HG02870 (cell line): ENCODE measurements at regions not wholly inside any gene's neighbourhood (a gene's known extent, or its start where the extent isn't known, plus 50 kb on each side); places are given as distances from the start of the nearest gene placed in this dataset.
"Not testable (repeated sequence)": the region's sequence is repeated elsewhere in the genome, so short reads cannot be mapped to it uniquely, and the experiment has no call there.

Experiments used
- ATAC-seq: cut with Tn5 transposase; IDR thresholded peaks from one replicate; pipeline ENCODE4 v1.9.1; 2021; ENCODE audit warnings: mild to moderate bottlenecking, moderate library complexity; ENCODE audit not compliant: unreplicated experiment

DNA sequence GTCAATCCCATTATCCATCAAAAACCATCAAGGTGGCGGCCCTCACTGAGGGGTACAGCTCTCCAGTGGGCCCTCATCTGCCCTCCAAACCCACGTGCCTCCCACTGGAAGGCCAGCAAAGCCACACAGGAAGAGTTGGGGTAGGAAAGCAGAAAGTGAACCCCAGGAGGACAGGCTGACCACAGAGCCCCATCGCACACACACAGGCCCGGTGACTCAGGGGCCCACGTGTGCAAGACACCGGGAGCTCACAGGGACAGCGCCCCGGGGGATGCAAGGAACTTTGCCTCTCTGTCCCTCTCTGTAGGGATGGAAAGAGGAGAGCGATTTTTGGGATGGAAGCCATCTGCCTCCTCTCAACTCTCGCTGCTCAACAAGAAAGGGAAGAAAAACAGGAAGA is 85.0 kb upstream of the FRG2C start:
- not testable (repeated sequence) for ATAC-seq

DNA sequence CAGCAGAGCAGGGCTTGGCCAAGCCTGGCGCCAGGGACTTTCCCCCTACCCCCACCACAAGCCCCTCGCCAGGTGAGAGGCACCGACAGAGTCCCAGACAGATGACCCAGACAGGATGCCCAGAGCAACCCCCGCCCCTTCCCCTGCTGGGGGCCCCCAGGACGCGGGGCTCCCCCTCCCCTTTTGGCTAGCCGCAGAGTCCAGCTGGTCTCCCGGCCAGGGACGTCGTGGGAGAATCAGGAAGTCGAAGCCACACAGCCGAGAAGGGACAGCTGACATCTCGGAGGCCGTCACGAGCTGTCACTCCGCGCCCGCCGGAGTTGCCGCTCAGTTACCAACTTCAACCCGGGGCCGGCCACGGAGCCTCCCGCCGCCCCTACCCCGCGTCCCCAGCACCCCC is 84.6 kb upstream of the FRG2C start:
- ATAC-seq: not testable (repeated sequence)

DNA sequence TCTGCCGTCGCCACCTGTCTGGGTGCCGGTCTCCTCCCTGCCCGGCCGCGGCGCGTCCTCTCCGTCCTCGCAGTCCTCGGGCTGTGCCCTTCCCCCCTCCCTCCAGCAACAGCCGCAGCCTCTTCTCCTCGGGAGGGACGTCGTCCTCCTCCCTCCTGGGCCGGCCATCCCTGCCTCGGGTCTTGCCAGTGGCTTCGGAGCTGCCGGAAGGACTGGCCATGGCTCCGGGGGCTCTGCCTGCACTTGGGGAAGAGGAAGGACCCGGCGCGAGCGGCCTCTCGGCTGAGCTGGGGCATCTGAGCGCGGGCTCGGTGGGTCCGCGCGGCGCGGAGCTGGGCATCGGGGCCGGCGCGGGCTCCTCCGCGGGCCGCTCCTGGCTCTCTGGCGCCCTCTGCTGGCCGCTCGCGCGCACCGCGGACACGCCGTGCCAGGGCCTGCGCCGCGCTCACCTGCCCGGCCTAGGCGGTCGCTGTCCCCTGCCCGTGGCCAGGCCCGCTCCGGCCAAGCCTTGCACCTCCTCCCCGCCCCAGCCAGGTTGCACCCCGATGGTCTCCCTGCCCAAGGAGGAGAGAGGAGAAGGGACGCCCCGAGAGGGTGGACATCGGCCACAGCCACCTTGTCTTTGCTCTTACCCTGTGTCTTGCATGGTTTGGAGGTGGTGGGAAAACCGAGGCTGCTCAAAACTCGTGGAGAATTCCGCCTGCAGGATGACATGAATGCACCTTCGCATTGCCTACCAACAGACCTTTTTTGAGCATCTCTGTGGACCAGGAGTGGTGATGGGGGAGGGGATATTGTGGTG is 83.9 kb upstream of the FRG2C start:
- ATAC-seq: not testable (repeated sequence)

DNA sequence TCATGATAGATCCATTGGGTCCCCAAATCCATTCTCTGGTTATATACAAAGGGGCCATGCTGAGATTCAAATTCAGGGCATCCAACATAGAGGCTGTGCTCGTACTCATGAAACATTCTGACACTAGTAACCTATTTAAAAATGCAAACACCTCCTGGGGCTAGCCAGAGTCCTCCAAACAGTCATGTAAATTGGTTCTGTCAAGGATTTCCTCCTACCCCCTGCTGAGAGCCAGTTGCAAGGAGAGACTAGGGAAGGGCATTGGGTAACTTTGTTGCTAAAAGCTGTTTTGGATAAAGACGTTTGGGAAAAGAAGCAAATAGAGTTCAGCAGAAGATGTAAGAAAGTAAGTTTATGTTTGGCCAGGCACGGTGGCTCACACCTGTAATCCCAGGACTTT is 81.6 kb upstream of the FRG2C start:
- not testable (repeated sequence) for ATAC-seq

DNA sequence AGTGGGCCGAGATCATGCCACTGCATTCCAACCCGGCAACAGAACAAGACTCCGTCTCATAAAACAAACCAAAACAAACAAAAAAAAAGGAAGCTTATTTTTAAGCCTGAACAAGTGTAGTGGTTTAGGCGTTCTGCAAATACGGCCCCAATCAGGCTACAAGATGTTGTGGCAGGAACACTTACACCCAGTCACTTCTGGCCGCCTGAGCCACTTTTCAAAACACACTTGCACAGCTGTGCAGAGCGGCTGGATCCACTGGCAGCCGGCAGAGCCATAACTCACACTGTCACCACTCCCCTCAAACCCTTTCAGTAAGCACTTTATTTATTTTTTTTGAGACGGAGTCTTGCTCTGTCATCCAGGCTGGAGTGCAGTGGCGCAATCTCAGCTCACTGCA is 81.0 kb upstream of the FRG2C start:
- not testable (repeated sequence) for ATAC-seq

DNA sequence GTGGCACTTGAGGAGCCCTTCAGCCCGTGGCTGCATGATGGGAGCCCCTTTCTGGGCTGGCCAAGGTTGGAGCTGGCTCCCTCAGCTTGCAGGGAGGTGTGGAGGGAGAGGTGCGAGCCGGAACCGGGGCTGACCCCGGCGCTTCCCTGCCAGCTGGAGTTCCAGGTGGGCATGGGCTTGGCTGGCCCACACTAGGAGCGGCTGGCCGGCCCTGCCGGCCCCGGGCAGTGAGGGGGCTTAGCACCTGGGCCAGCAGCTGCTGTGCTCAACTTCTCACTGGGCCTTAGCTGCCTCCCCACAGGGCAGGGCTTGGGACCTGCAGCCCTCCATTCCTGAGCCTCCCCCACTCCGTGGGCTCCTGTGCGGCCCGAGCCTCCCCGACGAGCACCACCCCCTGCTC is 76.4 kb upstream of the FRG2C start:
- ATAC-seq: not testable (repeated sequence)

DNA sequence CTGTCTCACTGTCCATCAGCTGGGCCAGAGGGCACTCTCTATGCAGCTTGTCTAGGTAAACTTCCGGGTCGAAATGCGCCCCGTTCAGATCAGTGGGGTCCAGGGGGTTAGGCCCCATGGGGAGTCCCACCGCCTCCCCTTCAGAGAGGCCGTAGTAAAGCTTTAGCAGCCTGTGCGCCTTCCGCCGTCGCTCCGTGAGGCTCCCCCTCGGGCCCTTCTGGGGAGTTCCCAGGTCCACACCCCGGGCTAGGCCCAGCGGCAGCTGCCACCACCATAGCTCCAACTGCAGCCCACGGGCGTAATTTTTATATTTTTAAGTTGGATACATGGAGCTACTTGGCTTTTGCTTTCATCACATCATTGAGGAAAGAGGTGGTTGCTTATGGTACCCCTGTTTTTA is 73.7 kb upstream of the FRG2C start:
- not testable (repeated sequence) for ATAC-seq

DNA sequence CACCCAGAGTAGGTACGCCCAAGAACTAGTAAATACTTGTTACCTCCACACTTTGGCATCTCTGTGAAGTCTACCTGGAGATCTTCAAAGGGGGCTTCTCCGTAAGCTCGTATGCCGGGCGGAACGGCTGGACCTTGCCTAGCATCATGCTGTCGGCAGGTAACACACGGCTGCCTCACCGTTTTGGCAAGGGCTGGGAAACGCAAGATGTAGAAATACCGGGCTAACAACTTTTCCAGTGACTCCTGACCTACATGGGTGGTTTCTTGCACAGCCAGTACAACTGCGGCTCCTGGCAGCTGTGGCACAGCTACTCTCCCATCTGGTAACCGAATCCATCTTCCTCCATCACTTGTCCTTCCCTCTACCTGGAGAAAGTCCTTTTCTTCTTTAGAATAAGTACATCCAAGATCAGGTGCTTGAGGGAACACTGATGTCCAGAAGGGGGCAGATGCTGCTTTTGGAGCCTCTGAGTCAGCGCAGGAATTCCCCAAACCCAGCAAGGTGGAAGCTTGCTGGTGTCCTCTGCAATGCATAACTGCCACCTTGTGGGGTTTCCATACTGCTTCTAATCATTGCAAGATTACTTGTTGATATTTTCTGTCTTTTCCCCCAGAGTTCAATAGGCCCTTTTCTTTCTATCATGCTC is 59.7 kb upstream of the FRG2C start:
- ATAC-seq: not testable (repeated sequence)

DNA sequence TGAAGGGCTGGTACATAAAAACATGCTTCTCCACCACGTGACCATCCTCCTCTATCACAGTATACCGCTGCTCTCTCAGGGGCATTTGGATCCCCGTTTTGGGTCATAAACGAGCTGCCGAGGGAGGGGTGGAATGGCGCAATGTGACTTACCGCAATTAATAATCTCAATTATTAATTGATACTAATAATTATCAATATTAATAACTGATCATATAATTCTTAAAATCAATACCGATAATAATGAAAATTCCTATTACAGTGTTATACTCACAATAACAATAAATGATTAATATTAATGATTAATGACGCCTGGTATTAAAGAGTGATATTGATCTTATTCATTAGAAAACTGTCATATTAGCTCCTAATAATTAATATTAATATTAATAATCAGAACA is 56.1 kb upstream of the FRG2C start:
- not testable (repeated sequence) for ATAC-seq

DNA sequence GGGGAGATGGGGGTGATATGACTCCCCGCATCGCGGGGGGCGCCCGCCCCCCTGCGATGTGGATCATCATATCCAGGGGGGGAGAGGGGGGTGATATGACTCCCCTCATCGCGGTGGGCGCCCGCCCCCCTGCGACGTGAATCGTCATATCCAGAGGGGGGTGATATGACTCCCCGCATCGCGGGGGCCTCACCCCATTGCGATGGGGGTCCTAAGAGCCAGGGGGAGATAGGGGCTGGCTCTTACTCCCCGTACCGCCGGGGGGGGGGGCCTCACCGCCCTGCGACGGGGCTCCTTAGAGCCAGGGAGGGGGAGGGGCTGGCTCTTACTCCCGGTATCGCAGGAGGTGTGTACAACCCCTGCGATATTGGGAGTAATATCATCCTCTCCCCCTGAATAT is 54.5 kb upstream of the FRG2C start:
- ATAC-seq: not testable (repeated sequence)

DNA sequence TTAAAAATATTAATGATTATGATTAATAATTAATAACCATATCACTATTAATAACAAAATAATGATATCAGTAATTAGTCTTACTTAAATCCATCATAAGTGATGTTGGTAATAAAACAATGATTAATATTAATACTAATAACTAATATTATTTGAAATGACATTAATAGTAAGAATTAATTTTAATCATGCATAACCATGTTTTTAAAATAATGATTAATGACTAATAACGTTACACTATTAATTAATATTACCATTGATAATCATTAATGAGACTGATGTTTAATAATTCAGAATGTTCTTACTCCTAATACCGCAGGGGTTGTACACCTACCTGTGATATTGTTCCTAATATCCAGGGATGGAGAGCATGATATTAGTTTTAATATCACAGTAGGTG is 53.4 kb upstream of the FRG2C start:
- no peak for ATAC-seq

DNA sequence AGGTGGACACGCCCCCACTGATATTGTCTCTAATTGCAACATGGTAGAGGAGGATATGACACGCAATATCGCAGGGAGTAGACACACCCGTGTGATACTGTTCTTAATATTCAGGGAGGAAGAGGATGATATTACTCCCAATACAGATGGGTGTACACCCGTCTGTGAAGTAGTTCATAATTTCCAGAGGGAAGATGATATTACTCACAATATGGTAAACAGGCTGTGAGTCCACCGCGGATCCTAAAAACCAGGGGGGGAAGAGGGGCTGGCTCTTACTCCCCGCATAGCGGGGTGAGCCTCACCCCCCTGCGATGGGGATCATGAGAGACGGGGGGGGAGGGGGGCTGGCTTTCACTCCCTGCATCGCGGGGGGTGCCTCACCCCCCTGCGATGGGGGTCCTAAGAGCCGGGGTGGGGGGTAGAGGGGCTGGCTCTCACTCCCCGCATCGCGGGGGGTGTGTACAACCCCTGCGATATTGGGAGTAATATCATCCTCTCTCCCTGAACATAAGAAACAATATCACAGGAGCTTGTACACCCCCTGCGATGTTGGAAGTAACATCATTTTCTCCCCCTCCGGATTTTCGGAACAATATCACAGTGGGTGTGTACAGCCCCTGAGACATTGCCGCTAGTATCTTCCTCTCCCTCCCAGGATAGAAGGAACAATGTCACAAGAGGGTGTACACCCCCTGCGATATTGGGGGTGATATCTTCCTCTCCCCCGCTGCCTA is 52.2 kb upstream of the FRG2C start:
- ATAC-seq: not testable (repeated sequence)
